ENCODE measurements at regions not wholly inside any gene's neighbourhood (a gene's known extent, or its start where the extent isn't known, plus 50 kb on each side); places are given as distances from the start of the nearest gene placed in this dataset.
"Not testable (repeated sequence)": the region's sequence is repeated elsewhere in the genome, so short reads cannot be mapped to it uniquely, and the experiment has no call there.

- no peaks in the 10 kb centered on the region for H3K36me3 Mint-ChIP-seq (ENCODE audit: low read depth)
- no peak for TF ChIP-seq CTCF (IDR thresholded peaks at IDR 0.05)
- no peaks in the 10 kb centered on the region for H3K4me1 Mint-ChIP-seq (ENCODE audit: low read depth)
- no peaks in the 10 kb centered on the region for H3K27me3 Mint-ChIP-seq (ENCODE audit: low read depth)
- H3K27ac Mint-ChIP-seq (ENCODE audit: unreplicated experiment) = no peak overlapping the region
- H3K4me3 Mint-ChIP-seq (ENCODE audit: unreplicated experiment) = no peak overlapping the region
- peaks cover 2% of the 10 kb centered on the region for H3K9me3 Mint-ChIP-seq (ENCODE audit: low read depth)
- DNase-seq (ENCODE audit: low spot score) = no peak
These were observed 145.9 kb upstream of the AGTR1 start for GRCh38 chr3:148551767-148552260.

- TF ChIP-seq CTCF (IDR thresholded peaks at IDR 0.05) = no peak
- Mint-ChIP-seq H3K27me3 (ENCODE audit: low read depth) (no peaks in the 10 kb centered on the region), H3K9me3 (ENCODE audit: low read depth) (peaks cover 2% of the 10 kb centered on the region), H3K4me3 (ENCODE audit: unreplicated experiment) (no peak overlapping the region), H3K36me3 (ENCODE audit: low read depth) (no peaks in the 10 kb centered on the region), H3K27ac (ENCODE audit: unreplicated experiment) (no peak overlapping the region), H3K4me1 (ENCODE audit: low read depth) (no peaks in the 10 kb centered on the region)
- no peak for DNase-seq (ENCODE audit: low spot score)
These were observed 143.3 kb upstream of the AGTR1 start for GRCh38 chr3:148554367-148554766.

GRCh38 chr3:148556664-148557063 lies 141.0 kb upstream of the AGTR1 start:
- Mint-ChIP-seq H3K27ac (ENCODE audit: unreplicated experiment) (no peak overlapping the region), H3K4me1 (ENCODE audit: low read depth) (no peaks in the 10 kb centered on the region), H3K9me3 (ENCODE audit: low read depth) (peaks cover 12% of the 10 kb centered on the region), H3K4me3 (ENCODE audit: unreplicated experiment) (no peak overlapping the region), H3K27me3 (ENCODE audit: low read depth) (no peaks in the 10 kb centered on the region), H3K36me3 (ENCODE audit: low read depth) (peaks cover 2% of the 10 kb centered on the region)
- DNase-seq (ENCODE audit: low spot score) = no peak
- no peak for TF ChIP-seq CTCF (IDR thresholded peaks at IDR 0.05)

GRCh38 chr3:148577579-148577978 lies 120.1 kb upstream of the AGTR1 start:
- not testable (repeated sequence) for H3K27me3 Mint-ChIP-seq (ENCODE audit: low read depth)
- peaks cover 10% of the 10 kb centered on the region for H3K4me1 Mint-ChIP-seq (ENCODE audit: low read depth)

GRCh38 chr3:148582126-148582525 lies 115.6 kb upstream of the AGTR1 start:
- no peaks in the 10 kb centered on the region for H3K9me3 Mint-ChIP-seq (ENCODE audit: low read depth)
- H3K4me1 Mint-ChIP-seq (ENCODE audit: low read depth) = peaks cover 10% of the 10 kb centered on the region
- H3K4me3 Mint-ChIP-seq (ENCODE audit: unreplicated experiment) = no peak overlapping the region
- no peak for DNase-seq (ENCODE audit: low spot score)
- TF ChIP-seq CTCF (IDR thresholded peaks at IDR 0.05) = no peak
- H3K27me3 Mint-ChIP-seq (ENCODE audit: low read depth) = no peaks in the 10 kb centered on the region
- peak overlapping the region; percentile 5 for H3K27ac Mint-ChIP-seq (ENCODE audit: unreplicated experiment)
- H3K36me3 Mint-ChIP-seq (ENCODE audit: low read depth) = no peaks in the 10 kb centered on the region

More at GRCh38 chr3:148577579-148577978, 120.1 kb upstream of the AGTR1 start:
- H3K4me3 Mint-ChIP-seq (ENCODE audit: unreplicated experiment); H3K27ac Mint-ChIP-seq (ENCODE audit: unreplicated experiment); H3K9me3 Mint-ChIP-seq (ENCODE audit: low read depth); H3K36me3 Mint-ChIP-seq (ENCODE audit: low read depth); DNase-seq (ENCODE audit: low spot score): not testable (repeated sequence)

- H3K4me3 Mint-ChIP-seq (ENCODE audit: unreplicated experiment) = no peak overlapping the region
- TF ChIP-seq CTCF (IDR thresholded peaks at IDR 0.05) = no peak
- no peaks in the 10 kb centered on the region for H3K9me3 Mint-ChIP-seq (ENCODE audit: low read depth)
- DNase-seq (ENCODE audit: low spot score) = no peak
- no peak overlapping the region for H3K27ac Mint-ChIP-seq (ENCODE audit: unreplicated experiment)
- H3K4me1 Mint-ChIP-seq (ENCODE audit: low read depth) = peaks cover 10% of the 10 kb centered on the region
- no peaks in the 10 kb centered on the region for H3K36me3 Mint-ChIP-seq (ENCODE audit: low read depth)
- no peaks in the 10 kb centered on the region for H3K27me3 Mint-ChIP-seq (ENCODE audit: low read depth)
These were observed 113.9 kb upstream of the AGTR1 start for GRCh38 chr3:148583793-148584192.

All from chondrocyte (in vitro differentiated cells).